GM21529 (cell line): ENCODE measurements at regions not wholly inside any gene's neighbourhood (a gene's known extent, or its start where the extent isn't known, plus 50 kb on each side); places are given as distances from the start of the nearest gene placed in this dataset.
"Not testable (repeated sequence)": the region's sequence is repeated elsewhere in the genome, so short reads cannot be mapped to it uniquely, and the experiment has no call there.

ENCODE experiments used
- ATAC-seq: cut with Tn5 transposase; IDR thresholded peaks from one replicate; pipeline ENCODE4 v1.9.1; 2021; ENCODE audit not compliant: unreplicated experiment

GRCh38 chr4:184335520-184335919 lies 117.8 kb upstream of the ENPP6 start:
- ATAC-seq: no peak

GRCh38 chr4:184333446-184333845 lies 115.8 kb upstream of the ENPP6 start:
- not testable (repeated sequence) for ATAC-seq

- ATAC-seq: no peak
These were observed 113.8 kb upstream of the ENPP6 start for GRCh38 chr4:184331268-184331995.

DNA sequence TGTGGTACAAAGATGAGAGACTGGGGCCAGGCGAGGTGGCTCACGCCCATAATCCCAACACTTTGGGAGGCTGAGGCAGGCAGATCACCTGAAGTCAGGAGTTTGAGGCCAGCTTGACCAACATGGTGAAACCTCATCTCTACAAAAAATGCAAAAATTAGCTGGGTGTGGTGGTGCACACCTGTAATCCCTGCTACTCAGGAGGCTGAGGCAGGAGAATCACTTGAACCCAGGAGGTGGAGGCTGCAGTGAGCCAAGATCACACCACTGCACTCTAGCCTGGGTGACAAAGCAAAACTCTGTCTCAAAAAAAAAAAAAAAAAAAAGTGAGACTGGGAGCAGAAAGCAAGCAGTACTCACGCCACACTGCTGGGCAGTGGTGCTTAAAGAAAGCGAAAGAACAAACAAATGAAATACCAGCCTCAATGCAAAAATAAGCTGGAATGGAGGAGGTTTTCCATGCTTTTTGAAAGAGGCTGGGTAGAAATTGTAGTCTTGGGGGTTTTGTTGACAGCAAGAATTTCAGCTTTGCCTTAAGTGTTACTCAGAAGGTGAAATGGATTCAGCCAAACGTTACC lies 112.9 kb upstream of the ENPP6 start:
- ATAC-seq: not testable (repeated sequence)

DNA sequence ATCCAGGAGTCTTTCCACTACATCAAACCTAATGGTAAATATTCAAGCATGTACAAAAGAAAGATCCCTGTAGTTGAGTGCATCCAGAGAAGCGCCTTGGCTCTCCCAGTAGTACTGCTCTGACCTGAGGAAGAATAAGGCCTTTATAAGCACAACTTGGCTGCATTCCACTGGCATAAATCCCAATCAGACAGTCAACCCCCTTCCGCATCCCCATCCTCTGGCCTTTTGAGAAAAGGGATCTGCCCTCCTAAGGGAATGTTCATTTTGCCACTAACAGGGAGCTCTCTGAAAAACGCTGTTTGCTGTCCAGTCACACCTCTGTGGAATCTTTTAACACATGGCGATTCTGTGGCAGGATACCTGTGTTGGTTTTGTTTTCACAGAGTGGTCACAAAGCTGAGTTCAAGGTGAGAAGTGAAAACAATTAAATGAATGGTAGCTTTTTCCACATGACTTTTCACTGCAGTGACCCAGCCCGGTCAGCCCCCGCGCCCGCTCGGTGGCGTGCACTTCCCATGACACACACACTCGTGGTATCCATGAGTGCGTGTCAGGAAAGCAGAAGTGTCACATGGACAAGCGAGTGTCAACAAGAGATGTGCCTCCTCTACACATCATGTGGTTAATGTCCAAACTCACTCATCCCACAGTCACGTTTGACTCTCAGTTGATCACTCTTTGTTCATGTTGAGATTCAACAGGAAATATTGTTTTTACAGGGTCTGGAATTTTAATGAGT lies 112.2 kb upstream of the ENPP6 start:
- ATAC-seq: peak; percentile 58

DNA sequence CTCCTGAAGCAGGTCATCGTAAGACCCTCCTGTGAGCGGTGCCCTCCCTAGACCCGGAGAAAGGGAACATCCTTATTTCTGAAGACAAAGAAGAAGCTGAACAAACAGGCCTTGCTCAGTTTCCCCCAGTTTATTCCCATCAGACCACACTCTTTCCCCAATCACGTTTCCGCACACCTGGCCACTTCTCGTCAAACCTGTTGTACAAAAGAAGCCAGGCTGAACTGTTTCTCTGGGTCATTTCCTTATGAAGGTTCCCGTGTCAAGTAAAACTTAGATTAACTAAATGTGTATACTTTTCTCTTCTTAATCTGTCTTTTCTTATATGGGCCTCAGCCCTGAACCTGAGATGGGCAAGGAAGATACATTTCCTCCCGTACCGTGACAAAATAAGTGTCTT lies 111.6 kb upstream of the ENPP6 start:
- no peak for ATAC-seq

DNA sequence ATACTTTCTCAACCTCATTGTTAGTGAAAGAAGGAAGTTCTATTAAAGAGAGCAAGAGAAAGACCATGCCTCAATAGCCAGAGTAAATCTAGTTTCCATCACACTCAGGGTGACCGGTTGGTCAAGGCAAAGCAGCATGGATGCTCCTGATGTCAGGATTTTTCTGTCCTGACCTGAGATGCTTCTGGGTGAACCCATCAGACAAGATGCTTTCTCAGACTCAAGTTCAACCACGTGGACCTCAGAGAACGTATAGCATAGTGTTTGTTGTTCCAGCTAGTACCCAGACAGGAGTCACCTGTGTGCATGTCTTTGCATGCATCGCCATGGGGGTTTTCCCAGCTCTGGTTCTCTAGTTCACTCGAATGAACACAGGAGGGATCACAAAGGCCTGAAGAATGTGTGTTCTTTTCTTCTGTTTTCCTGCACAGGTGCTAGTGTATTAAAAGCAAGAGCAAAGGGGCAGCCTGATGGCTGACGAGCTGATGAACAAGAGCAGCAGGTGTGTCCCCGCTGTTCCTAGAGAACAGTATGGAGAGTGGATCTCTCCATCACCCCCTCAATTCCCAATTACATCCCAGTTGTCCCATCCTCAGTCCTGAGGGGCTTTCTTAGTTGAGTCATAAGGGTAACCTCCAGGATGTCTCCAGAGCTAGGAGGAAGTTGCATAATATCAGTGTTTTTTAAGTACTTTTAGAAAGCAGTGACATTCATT lies 110.5 kb upstream of the ENPP6 start:
- peak; percentile 85 for ATAC-seq

DNA sequence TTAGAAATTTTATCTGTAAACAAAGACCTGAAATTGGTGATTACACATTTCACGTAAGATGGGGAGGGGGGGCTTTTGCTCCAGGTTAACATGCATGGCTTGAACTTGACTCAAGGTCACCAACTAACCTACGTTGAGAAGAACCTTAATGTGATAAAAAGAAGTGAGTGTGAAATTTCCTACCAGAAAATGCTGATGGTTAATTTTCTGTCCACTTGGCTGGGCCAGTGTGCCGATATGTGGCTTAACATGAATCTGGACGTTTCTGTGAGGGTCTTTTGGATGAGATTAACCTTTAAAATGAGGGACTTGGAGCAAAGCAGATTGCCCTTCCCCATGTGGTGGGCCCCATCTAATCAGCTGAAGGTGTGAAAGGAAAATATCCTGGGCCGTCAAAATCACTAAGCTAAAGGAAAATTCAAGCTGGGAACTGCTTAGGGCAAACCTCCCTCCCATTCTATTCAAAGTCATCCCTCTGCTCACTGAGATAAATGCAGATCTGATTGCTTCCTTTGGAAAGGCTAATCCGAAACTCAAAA lies 107.3 kb upstream of the ENPP6 start:
- ATAC-seq: no peak

DNA sequence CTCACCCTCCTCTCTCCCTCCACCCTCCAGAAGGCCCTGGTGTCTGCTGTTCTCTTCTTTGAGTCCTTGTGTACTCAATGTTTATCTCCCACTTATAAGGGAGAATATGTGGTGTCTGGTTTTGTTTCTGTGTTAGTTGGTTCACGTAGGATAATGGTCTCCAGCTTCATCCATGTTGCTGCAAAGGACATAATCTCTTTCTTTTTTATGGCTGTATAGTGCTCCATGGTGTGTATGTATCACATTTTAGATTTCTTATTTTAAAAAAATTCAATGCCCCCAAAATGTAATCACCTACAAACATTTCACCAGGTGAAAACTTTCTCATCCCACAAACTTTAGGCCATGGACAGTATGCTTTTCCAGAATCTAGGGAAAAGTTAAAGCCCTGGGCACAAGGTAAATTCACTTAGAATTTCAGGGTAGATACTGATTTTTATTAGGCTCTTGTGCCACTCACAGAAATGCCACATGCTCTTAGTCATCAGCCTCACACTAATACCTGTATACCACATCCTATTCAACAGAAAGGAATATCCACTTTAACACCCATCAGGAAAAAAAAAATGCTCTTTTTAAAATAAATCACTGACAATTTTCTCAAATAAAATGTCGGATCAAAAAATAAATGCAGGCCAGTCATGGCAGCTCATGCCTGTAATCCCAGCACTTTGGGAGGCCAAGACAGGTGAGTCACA lies 104.8 kb upstream of the ENPP6 start:
- no peak for ATAC-seq

DNA sequence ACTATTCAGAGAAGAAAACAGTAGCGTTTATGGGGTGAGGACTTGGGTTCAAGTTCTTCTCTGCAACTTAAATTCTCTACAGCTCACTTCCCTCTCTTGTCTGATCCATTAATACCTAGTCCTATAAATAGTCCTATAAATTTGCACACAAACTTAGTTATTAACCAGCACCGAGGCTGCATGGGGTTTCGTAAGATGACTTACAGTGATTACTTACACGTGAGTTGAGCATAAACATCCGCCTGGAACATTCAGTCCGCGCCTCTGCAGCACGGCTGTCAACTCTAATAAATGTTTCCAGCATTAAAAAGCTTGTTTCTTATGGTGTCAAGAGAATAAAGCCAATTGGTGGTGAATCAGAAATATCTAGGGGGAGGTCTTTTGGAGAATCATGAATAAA lies 103.0 kb upstream of the ENPP6 start:
- ATAC-seq: no peak

- ATAC-seq: peak; percentile 2
These were observed 101.2 kb upstream of the ENPP6 start for GRCh38 chr4:184318852-184319251.

GRCh38 chr4:184317234-184317918 lies 99.7 kb upstream of the ENPP6 start:
- no peak for ATAC-seq

- no peak for ATAC-seq
These were observed 99.1 kb upstream of the ENPP6 start for GRCh38 chr4:184316821-184317220.

- no peak for ATAC-seq
These were observed 98.1 kb upstream of the ENPP6 start for GRCh38 chr4:184315675-184316359.

DNA sequence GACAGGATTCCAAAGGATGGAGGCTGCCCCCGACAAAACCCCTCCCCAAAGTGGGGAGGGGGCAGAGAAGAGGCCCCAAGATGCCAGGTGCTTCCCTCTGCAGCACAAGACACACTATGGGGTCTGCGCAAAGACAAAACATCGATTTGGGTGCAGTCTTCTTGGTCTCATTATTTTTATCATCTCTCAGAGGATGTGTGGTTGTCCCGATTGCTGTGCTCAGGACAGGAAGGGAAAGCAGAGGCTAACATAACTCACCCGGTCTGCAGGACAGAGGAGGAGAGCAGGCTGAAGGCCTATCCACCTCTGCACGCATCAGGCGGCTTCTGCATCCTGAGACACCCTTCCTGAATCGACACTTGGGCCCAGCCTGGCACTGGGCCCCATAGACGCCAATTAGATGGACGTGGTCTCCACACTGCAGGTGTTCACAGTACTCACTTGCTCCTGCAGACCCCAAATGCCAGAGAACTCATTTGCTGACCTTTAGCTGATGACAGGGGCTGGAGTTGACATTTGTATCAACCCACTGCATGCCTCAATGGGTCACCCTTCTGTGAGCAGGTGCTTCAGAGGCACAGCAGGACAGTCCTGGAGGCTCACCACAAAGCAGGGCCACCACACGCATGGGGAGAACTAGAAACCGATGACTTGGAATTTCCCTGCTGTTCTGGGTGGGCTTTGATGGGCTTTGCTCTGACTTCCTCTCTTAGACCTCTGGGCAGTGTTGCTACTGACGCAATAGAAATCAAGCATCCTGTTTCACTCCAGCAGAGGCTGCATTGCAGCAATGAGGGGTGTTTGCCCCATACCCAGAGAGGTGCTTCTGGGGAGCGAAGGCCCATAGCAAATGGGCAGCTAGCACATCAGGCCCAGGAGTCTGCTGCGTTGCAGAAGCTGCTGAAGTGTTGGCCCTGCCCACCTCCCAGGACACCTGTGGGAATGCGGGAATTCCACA lies 96.3 kb upstream of the ENPP6 start:
- ATAC-seq: peak; percentile 76

DNA sequence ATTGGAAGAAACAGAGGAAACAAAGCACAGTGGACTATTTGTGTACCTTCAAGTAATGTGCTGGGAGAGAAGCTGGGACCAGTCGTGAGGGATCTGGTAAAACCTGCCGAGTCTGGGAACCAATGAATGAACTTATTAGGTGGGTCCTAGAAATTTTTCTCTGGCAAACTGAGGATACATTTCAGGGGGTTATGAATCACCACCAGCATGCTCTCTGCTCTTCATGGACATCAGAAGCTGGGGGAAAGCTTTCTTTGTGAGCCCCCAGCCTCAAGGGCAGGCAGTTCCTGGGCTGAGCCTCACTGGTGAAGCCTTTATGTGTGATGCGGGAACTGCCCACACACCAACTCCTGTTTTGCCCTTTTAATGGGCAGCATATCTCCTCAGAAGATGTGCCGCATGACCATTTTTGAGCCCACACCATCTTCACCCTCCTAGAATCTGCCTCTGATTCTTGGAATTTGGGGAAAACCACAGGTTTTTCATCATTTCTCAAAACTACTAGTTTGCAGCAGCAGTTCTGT lies 95.4 kb upstream of the ENPP6 start:
- ATAC-seq: no peak

DNA sequence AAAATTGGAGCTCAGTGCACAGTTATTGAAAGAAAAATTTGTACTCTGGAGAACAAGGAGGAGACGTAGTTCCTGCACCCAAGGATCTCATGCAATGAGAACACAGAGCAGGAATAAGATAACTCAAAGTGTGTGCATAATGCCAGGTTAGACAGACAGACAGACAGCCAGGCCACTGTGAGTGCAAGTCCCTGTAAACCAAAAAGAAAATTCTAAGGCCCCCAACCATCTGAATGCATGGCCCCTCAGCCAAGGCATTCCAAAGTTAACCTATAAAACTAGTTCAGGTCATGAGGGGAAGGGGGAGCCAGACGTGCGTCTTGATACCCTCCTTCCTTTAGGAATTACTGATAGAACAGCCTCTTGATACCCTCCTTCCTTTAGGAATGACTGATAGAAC lies 94.5 kb upstream of the ENPP6 start:
- ATAC-seq: no peak
